HG03432 (cell line): ENCODE measurements at regions not wholly inside any gene's neighbourhood (a gene's known extent, or its start where the extent isn't known, plus 50 kb on each side); places are given as distances from the start of the nearest gene placed in this dataset.

Experiments
- ATAC-seq: cut with Tn5 transposase; IDR thresholded peaks from one replicate; pipeline ENCODE4 v1.9.1; 2021; ENCODE audit warnings: mild to moderate bottlenecking, moderate library complexity; ENCODE audit not compliant: unreplicated experiment

DNA sequence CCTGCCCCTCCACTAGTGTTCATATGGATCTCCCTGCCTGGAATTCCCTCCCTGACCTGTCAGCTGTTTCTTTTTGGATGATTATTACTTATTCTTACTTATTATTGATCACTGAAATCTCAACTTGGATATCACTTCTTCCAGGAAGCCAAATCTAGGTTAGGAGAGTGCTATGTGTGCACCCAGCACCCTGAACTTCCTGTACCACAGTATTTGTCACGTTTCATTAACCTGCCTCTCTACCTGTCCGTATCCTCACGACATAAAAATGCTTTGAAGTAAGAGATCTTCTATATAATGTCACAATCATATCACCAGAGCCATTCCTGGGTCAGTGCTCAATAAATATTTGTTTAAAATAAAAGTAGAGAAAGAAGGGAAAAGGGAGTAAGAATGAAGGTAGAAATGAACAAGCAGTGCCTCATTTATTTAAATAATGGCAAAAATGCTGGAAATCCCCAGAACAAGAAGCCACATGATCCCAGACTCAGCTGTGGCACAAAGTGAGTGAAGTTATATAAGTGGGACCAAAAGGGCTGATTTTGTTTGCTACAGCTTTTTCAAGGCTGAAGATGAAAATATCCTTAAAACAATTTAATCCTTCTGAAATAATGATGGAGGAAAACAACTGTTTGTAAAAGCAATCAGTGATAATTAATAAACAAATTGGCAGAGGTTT, 88.0 kb upstream of the MANEA start:
- no peak for ATAC-seq

- ATAC-seq = no peak
Measured at GRCh38 chr6:95496769-95497426, 80.4 kb upstream of the MANEA start.

- ATAC-seq = no peak
Measured at GRCh38 chr6:95501032-95501904, 76.1 kb upstream of the MANEA start.

- no peak for ATAC-seq
Measured at GRCh38 chr6:95503568-95503967, 73.8 kb upstream of the MANEA start.

GRCh38 chr6:95511404-95511803, 65.9 kb upstream of the MANEA start:
- ATAC-seq = no peak

GRCh38 chr6:95515975-95516374, 61.4 kb upstream of the MANEA start:
- no peak for ATAC-seq

DNA sequence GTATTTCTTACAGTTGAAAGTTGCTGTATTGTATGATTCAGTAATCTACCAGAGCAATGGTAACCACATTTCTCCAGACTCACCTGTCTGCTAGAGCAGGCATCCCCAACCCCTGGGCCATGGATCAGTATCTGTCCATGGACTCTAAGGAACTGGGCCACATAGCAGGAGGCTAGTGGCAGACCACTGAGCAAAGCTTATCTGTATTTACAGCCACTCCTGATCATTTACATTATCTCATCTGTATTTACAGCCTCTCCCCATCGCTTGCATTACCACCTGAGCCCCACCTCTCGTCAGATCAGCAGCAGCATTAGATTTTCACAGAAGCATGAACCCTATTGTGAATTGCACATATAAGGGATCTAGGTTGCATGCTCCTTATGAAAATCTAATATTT, 60.3 kb upstream of the MANEA start:
- ATAC-seq = no peak

GRCh38 chr6:95517568-95517967, 59.8 kb upstream of the MANEA start:
- no peak for ATAC-seq

GRCh38 chr6:95518630-95519227, 58.6 kb upstream of the MANEA start:
- ATAC-seq = no peak

- ATAC-seq = no peak
Measured at GRCh38 chr6:95519228-95520037, 57.9 kb upstream of the MANEA start.

GRCh38 chr6:95521181-95521580, 56.2 kb upstream of the MANEA start:
- no peak for ATAC-seq
